ENCODE measurements at regions not wholly inside any gene's neighbourhood (a gene's known extent, or its start where the extent isn't known, plus 50 kb on each side); places are given as distances from the start of the nearest gene placed in this dataset.

- H3K4me3 ChIP-seq (replicated peaks in 1 of 2; ENCODE audit: low read depth in 2 of 2, low read length in 2 of 2): no peak overlapping the region
- DNase-seq (ENCODE audit: low read depth in 2 of 2): peak in 1 of 2 donors; percentile 30
- no peak for TF ChIP-seq CTCF (IDR thresholded peaks at IDR 0.05; ENCODE audit: low read depth, low read length)
These were observed 311.7 kb upstream of the ZNF717 start for GRCh38 chr3:76096836-76097588.

- DNase-seq (ENCODE audit: low read depth in 2 of 2): peak in 1 of 2 donors; percentile 47
- TF ChIP-seq CTCF (IDR thresholded peaks at IDR 0.05; ENCODE audit: low read depth, low read length): no peak
- H3K4me3 ChIP-seq (replicated peaks in 1 of 2; ENCODE audit: low read depth in 2 of 2, low read length in 2 of 2): no peak overlapping the region
These were observed 312.2 kb upstream of the ZNF717 start for GRCh38 chr3:76097589-76097969.

- TF ChIP-seq CTCF (IDR thresholded peaks at IDR 0.05; ENCODE audit: low read depth, low read length): no peak
- DNase-seq (ENCODE audit: low read depth in 2 of 2): no peak
- no peak overlapping the region for H3K4me3 ChIP-seq (replicated peaks in 1 of 2; ENCODE audit: low read depth in 2 of 2, low read length in 2 of 2)
These were observed 314.6 kb upstream of the ZNF717 start for GRCh38 chr3:76099956-76100355.

GRCh38 chr3:76107935-76108570, 322.7 kb upstream of the ZNF717 start:
- peak; percentile 64 for TF ChIP-seq CTCF (IDR thresholded peaks at IDR 0.05; ENCODE audit: low read depth, low read length)
- no peak overlapping the region for H3K4me3 ChIP-seq (replicated peaks in 1 of 2; ENCODE audit: low read depth in 2 of 2, low read length in 2 of 2)
- peak; percentile 31 to 65 for DNase-seq (ENCODE audit: low read depth in 2 of 2)

- no peak for TF ChIP-seq CTCF (IDR thresholded peaks at IDR 0.05; ENCODE audit: low read depth, low read length)
- H3K4me3 ChIP-seq (replicated peaks in 1 of 2; ENCODE audit: low read depth in 2 of 2, low read length in 2 of 2): no peak overlapping the region
- no peak for DNase-seq (ENCODE audit: low read depth in 2 of 2)
These were observed 326.5 kb upstream of the ZNF717 start for GRCh38 chr3:76111808-76112207.

GRCh38 chr3:76122007-76122406, 336.7 kb upstream of the ZNF717 start:
- H3K4me3 ChIP-seq (replicated peaks in 1 of 2; ENCODE audit: low read depth in 2 of 2, low read length in 2 of 2): no peak overlapping the region
- no peak for TF ChIP-seq CTCF (IDR thresholded peaks at IDR 0.05; ENCODE audit: low read depth, low read length)
- peak in 1 of 2 donors; percentile 29 for DNase-seq (ENCODE audit: low read depth in 2 of 2)

All from cardiac fibroblast (primary cell).